HG03045 (cell line): ENCODE measurements at regions not wholly inside any gene's neighbourhood (a gene's known extent, or its start where the extent isn't known, plus 50 kb on each side); places are given as distances from the start of the nearest gene placed in this dataset.

Source experiments
- ATAC-seq: cut with Tn5 transposase; IDR thresholded peaks from one replicate; pipeline ENCODE4 v1.9.1; 2021; ENCODE audit warnings: mild to moderate bottlenecking, moderate library complexity; ENCODE audit not compliant: unreplicated experiment

DNA sequence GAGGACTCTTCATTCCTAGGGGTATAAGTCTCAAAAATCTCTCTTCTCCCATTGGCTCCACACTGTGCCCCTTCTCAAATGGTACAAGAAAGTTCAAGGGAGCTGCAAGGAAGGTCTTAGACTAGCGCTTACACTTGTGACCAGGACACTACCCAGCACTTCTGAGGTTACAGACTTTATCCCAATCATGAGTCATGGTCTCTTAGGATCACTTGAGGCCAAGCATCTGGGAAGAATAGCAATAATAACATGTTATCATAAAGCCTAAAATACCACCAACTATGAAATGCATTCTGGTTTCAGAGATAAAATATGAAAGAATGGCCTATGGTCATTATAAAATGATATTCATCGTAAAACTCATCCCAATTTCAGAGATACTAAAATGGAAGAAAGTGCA, 309.9 kb upstream of the PKDCC start:
- no peak for ATAC-seq

- ATAC-seq = no peak
Observed at GRCh38 chr2:41741951-41742595, 305.7 kb upstream of the PKDCC start.

- ATAC-seq = no peak
Observed at GRCh38 chr2:41743324-41743723, 304.5 kb upstream of the PKDCC start.

GRCh38 chr2:41750829-41751228, 297.0 kb upstream of the PKDCC start:
- ATAC-seq = no peak

GRCh38 chr2:41759880-41760279, 287.9 kb upstream of the PKDCC start:
- ATAC-seq = no peak

GRCh38 chr2:41763141-41763540, 284.7 kb upstream of the PKDCC start:
- no peak for ATAC-seq

DNA sequence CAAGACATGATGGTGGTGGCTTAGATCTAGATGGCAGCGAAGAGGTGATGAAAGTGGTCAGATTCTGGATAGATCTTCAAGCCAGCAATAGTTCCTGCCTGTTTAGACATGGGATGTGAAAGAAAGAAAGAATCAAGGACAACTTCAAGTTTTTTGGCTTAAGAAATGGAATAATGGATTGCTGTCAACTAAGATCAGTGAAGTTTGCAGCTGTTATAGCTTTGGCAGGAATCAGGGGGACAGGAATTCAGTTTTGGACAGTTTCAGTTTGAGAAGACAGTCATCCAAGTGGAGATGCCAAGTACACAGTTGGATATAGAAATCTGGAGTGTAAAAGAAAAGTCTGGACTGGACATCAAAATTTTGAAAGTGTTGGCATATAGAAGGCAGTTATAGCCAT, 283.7 kb upstream of the PKDCC start:
- ATAC-seq = no peak

DNA sequence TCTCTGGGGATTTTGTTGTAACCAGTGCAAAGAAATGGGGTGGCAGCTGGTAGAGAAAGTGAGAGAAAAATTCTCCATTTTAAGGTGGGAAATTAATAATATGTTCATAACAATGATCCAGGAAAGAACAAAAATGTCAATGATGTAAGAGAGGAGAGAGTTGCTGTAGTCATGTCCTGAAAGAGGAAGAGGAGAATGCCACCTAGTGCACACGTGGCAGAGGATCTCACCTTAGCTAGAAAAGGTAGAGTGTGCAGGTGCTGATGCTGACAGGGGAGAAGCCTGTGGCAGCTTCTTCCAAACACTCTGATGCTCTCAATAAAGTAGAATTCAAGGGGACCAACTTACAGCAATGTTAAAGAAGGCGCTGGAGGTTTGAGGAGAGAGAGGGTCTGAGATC, 282.9 kb upstream of the PKDCC start:
- ATAC-seq = no peak

GRCh38 chr2:41768310-41768709, 279.5 kb upstream of the PKDCC start:
- ATAC-seq = no peak

- ATAC-seq = no peak
Observed at GRCh38 chr2:41771710-41772109, 276.1 kb upstream of the PKDCC start.

DNA sequence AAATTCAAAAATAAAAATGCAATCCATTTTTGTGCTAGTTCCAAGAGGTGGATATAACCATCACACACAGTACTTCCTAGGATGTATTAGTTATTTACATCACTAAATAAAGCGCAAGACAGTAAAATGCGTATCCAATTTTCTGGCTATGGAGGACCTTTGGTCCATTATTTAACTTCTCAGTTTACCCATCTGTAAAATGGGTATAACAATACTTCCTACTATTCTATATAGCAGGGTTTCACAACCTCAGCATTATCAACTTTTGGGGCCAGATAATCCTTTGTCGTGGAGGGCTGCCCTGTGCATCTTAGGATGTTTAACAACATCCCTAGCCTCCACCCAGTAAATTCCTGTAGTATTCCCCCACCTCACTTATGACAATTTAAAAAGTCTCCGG, 275.1 kb upstream of the PKDCC start:
- ATAC-seq = no peak

DNA sequence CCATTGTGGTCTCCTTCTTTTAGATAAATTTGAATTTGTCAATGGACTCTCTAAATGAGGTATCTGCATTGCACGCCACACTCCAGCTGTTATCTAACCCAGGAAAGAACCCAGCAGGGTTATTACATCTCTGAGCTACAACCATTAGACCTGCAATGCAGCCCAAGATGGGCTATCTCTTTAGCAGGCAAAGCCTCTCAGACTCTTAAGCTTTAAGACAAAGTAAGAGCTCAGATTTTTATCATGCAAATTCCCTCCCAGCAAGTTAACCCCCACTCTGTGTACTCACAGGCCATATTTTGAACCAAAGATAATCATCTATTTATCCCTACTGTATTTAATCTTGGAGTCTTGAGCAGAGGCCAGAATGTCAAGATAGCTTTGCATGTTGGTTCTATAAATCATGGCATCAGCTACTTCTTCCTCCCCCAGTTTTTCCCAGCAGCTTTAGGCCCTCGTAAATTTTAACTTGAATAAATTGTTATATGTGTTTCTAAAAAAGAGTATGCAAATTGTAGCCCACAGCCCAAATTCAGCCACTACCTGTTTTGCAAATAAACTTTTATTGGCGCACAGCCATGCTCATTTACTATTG, 273.7 kb upstream of the PKDCC start:
- ATAC-seq = no peak

GRCh38 chr2:41775366-41776025, 272.3 kb upstream of the PKDCC start:
- ATAC-seq = no peak

DNA sequence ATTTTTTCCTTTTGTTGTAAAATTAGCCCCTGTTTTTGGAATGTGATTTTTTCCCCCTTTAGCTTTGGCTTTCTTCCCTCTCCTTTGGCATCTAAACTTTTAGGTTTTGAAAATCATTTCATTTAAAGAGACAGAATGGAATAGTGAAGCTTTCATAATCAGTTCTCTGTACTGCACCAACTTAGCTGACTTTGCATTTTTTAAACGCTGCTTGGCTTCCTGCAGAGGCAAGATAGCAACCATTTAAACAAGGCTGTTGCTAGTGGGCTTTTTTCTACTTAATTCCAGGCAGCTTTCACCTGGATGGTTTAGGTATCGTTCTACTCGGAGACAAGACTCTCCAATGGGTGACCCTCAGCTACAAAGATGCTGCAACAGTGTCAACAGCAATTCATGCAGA, 267.9 kb upstream of the PKDCC start:
- no peak for ATAC-seq

- no peak for ATAC-seq
Observed at GRCh38 chr2:41782306-41783158, 265.3 kb upstream of the PKDCC start.

DNA sequence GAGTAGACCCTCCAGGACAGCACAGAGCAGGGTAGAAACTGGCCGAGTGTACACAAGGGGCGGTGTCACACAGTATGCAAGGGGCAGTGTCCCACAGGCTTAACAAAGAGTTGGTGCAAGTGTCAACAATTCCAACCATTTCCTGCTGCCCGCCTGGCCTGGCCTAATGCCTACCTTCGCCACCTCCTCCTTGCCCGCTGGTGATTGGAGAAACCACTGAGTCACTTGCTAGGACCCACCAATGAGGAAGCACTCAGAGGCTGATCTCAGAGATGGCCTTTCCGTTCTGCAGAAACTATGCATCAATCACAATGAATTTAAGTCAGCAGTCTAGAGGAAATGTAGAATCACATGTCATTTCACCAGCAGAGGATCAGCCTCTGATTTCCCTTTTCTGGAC, 263.3 kb upstream of the PKDCC start:
- ATAC-seq = no peak

DNA sequence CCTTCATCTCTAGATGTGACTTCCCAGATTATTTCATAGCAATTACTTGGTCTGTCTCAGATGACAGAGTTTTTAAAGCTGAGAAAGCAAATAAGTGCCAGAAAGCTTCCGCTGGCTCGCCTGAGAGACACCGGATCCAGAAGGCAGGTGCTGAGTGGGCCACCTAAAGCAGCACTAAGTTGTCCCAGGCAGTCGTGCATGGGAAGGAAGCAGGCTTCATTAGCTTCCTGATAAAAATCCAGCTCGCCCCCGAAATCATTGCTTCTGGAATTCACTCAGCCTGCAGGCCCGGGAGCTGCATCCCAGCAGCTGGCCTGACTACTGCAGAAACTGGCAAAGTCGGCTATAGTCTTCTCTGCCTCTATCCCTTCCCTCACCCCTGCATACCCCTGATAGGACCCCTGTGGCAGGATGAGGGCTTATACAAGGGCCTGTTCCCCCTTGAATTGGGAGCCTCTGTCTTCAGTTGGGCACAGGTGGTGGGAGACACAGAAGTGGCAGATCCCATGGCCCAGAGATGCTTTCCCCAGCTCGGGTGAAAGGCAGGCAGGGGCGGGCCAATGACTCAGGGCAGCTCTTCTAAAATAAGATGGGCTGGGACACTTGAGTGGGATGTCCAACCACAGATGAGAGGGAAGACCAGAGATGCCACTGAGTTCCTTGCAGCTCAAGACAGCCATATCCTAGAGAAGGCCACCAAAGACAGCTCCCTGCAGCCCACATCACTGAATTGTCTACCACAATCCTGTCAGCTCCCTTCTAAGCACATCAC, 262.4 kb upstream of the PKDCC start:
- no peak for ATAC-seq

GRCh38 chr2:41791523-41791922, 256.3 kb upstream of the PKDCC start:
- no peak for ATAC-seq

DNA sequence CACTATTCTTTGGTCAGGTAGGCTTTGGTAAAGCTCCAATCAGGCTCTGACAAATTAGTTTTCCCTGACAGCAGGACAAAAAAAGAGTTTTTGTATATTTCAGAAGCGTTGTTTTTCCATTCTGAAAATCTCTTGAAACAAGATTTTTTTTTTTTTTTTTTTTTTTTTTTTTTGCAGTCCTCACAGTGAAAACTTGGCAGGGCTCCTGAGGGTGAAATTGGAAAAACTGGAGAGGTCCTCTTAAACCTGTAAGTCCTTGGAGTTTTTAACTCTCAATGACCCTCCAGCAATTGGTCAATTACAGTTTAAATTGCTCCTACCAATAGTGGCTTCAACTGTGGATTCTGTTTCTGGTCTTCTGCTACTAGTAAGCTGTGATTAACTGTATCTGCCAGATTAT, 244.5 kb upstream of the PKDCC start:
- no peak for ATAC-seq

DNA sequence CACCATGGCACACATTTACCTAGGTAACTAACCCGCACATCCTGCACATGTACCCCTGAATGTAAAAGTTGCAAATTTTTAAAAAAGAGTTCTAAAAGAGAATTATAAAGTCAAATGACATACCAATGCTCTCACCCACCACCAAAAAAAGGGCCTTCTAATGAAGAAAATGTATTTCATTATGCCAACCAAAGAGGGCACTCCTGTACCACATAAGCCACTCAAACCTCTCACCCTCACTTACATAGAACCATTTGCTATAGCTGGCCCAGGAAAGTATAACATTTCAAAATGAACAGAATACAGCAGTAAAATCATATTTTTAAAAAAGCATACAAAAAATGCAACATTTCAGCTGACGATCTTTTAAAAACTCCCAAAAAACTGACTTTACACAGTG, 241.5 kb upstream of the PKDCC start:
- ATAC-seq = no peak

DNA sequence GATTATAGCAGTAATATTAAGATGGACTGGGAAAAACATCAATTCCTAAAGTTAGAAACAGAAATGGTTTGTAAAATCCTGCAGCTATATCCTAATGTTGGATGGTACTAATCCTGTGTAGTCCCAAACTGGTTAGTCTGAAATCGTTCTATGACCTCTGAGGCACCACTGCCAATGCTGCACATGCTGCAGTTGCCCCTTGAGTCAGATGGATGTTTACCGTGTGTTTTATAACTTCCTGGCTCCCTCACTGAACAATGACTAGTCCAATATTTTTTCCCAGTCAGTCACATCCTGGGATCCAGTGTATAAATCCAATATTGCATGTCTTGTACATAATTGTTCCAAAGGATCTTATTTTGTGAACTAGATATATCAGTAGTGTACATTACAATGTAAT, 226.7 kb upstream of the PKDCC start:
- no peak for ATAC-seq
